Lung (tissue), 11 donors: ENCODE measurements at regions not wholly inside any gene's neighbourhood (a gene's known extent, or its start where the extent isn't known, plus 50 kb on each side); places are given as distances from the start of the nearest gene placed in this dataset.

Experiments used
- ATAC-seq: fragments of 200-7000 bp; cut with Tn5 transposase; one replicate; pipeline ENCODE4 v1.9.1; 2020; ENCODE audit warnings: moderate number of reproducible peaks; ENCODE audit not compliant: insufficient read depth, low FRiP score
- DNase-seq, 3 donors: peaks; one replicate each; pipeline ENCODE4 v3.0.0-alpha.2; 2013 to 2017
- H3K27ac ChIP-seq, 2 donors: one replicate each; pipeline ENCODE4 v1.5.1; 2013; ENCODE audit warnings: mild to moderate bottlenecking in 2 of 2, moderate library complexity in 2 of 2, control low read depth in 1 of 2, inconsistent platforms in 1 of 2, low read depth in 1 of 2, low read length in 1 of 2
- H3K27me3 ChIP-seq, 3 donors: one replicate each; pipeline ENCODE4 v1.5.1; 2013; ENCODE audit warnings: low read length in 2 of 3; ENCODE audit not compliant: control insufficient read depth in 3 of 3, insufficient read depth in 3 of 3
- H3K36me3 ChIP-seq, 4 donors: one replicate each; pipeline ENCODE4 v1.5.1; 2013; ENCODE audit warnings: low read length in 4 of 4, mild to moderate bottlenecking in 1 of 4, moderate library complexity in 1 of 4; ENCODE audit not compliant: control insufficient read depth in 4 of 4, insufficient read depth in 4 of 4
- H3K4me1 ChIP-seq, 5 donors: one replicate each; pipeline ENCODE4 v1.5.1; 2013; ENCODE audit warnings: low read length in 5 of 5, mild to moderate bottlenecking in 2 of 5, moderate library complexity in 1 of 5; ENCODE audit not compliant: control insufficient read depth in 5 of 5, insufficient read depth in 5 of 5
- H3K4me3 ChIP-seq: one replicate; pipeline ENCODE4 v1.5.1; 2013; ENCODE audit warnings: mild to moderate bottlenecking, control low read depth, moderate library complexity
- H3K9ac ChIP-seq, 2 donors: one replicate each; pipeline ENCODE4 v1.5.1; 2013; ENCODE audit warnings: low read length in 2 of 2, control low read depth in 1 of 2; ENCODE audit not compliant: insufficient read depth in 1 of 2
- H3K9me3 ChIP-seq, 4 donors: one replicate each; pipeline ENCODE4 v1.5.1; 2013; ENCODE audit warnings: low read length in 3 of 4, mild to moderate bottlenecking in 1 of 4, moderate library complexity in 1 of 4; ENCODE audit not compliant: control insufficient read depth in 4 of 4, insufficient read depth in 3 of 4
- CTCF ChIP-seq: IDR thresholded peaks from 2 replicates; pipeline ENCODE4 v1.5.1; 2012; ENCODE audit warnings: mild to moderate bottlenecking; ENCODE audit errors: control extremely low read depth, extremely low read depth
- WGBS, 2 donors: extraction: QIAGEN DNeasy Blood & Tissue Kit; methylation state at CpG; one replicate each; pipeline ENCODE4 v1.1.7; 2013; 5-methylcytosine and 5-hydroxymethylcytosine counted together
- donor health status: control.
- donor health status: control.
- donor health status: Bipolar disorder and iron deficiency.
- donor health status: healthy.
- donor health status: DM: yes; HTN: yes; CAD: no.

- Histone ChIP-seq H3K9ac (no peak overlapping the region), H3K27ac (no peak overlapping the region), H3K4me3 (no peak overlapping the region), H3K27me3 (no peaks in the 10 kb centered on the region), H3K36me3 (no peaks in the 10 kb centered on the region), H3K4me1 (peaks cover 0 to 13% (median 0%) of the 10 kb centered on the region in 5 donors), H3K9me3 (no peaks in the 10 kb centered on the region)
- 52 to 60% methylated on average over 4 of the region's 4 CpGs for WGBS, 2 donors
- no peak for TF ChIP-seq CTCF
- ATAC-seq, result no peak
- no peak for DNase-seq
Observed at GRCh38 chr3:18222686-18223085, 202.5 kb downstream of the SATB1 start.

GRCh38 chr3:18217507-18218174 is 207.5 kb downstream of the SATB1 start:
- Histone ChIP-seq H3K9me3 (peaks cover 0 to 3% (median 0%) of the 10 kb centered on the region in 4 donors), H3K36me3 (no peaks in the 10 kb centered on the region), H3K27ac (no peak overlapping the region), H3K4me1 (peaks cover 0 to 14% (median 0%) of the 10 kb centered on the region in 5 donors), H3K4me3 (no peak overlapping the region), H3K27me3 (no peaks in the 10 kb centered on the region), H3K9ac (peak overlapping the region in 1 of 2 donors; percentile 11)
- 47 to 61% methylated on average over 7 of the region's 7 CpGs for WGBS, 2 donors
- DNase-seq, result peak in 2 of 3 donors; percentile 69 to 77
- TF ChIP-seq CTCF, result no peak
- no peak for ATAC-seq

GRCh38 chr3:18216996-18217395 is 208.1 kb downstream of the SATB1 start:
- Histone ChIP-seq H3K9ac (no peak overlapping the region), H3K36me3 (no peaks in the 10 kb centered on the region), H3K27me3 (no peaks in the 10 kb centered on the region), H3K4me3 (no peak overlapping the region), H3K4me1 (peaks cover 0 to 14% (median 0%) of the 10 kb centered on the region in 5 donors), H3K9me3 (peaks cover 0 to 3% (median 0%) of the 10 kb centered on the region in 4 donors), H3K27ac (no peak overlapping the region)
- TF ChIP-seq CTCF, result no peak
- ATAC-seq (no peak), DNase-seq (no peak)
- WGBS, 2 donors, result 69 to 77% methylated on average over 3 of the region's 3 CpGs

GRCh38 chr3:18215639-18216038 is 209.5 kb downstream of the SATB1 start:
- Histone ChIP-seq H3K9ac (no peak overlapping the region), H3K27ac (no peak overlapping the region), H3K27me3 (no peaks in the 10 kb centered on the region), H3K4me3 (no peak overlapping the region), H3K36me3 (no peaks in the 10 kb centered on the region), H3K4me1 (peaks cover 0 to 14% (median 0%) of the 10 kb centered on the region in 5 donors), H3K9me3 (peaks cover 0 to 3% (median 0%) of the 10 kb centered on the region in 4 donors)
- no peak for TF ChIP-seq CTCF
- no peak for ATAC-seq
- DNase-seq, result no peak
